Peyer's patch (tissue), 4 donors: ENCODE measurements at regions not wholly inside any gene's neighbourhood (a gene's known extent, or its start where the extent isn't known, plus 50 kb on each side); places are given as distances from the start of the nearest gene placed in this dataset.

Experiments used
- DNase-seq, 3 donors: peaks; one replicate each; pipeline ENCODE4 v3.0.0-alpha.2; 2017 to 2019
- H3K27ac ChIP-seq, 4 donors: fragments of 200-600 bp; sonication (generic); one replicate each; pipeline ENCODE4 v1.5.1; 2016 to 2019
- H3K27me3 ChIP-seq, 2 donors: fragments of 200-600 bp; sonication (generic); one replicate each; pipeline ENCODE4 v1.5.1; 2019
- H3K36me3 ChIP-seq, 3 donors: fragments of 200-600 bp; sonication (generic); one replicate each; pipeline ENCODE4 v1.5.1; 2016 to 2019
- H3K4me1 ChIP-seq, 4 donors: fragments of 200-600 bp; sonication (generic); one replicate each; pipeline ENCODE4 v1.5.1; 2016 to 2019
- H3K4me3 ChIP-seq, 4 donors: fragments of 200-600 bp; sonication (generic); 1 replicate in 3 of 4; 2 replicates in 1 of 4; pipeline ENCODE4 v1.5.1; 2016 to 2019; ENCODE audit warnings: mild to moderate bottlenecking in 1 of 4
- H3K9me3 ChIP-seq, 4 donors: fragments of 200-600 bp; sonication (generic); one replicate each; pipeline ENCODE4 v1.5.1; 2016 to 2019; ENCODE audit warnings: mild to moderate bottlenecking in 1 of 4
- POLR2A ChIP-seq, 2 donors: fragments of 450-650 bp; IDR thresholded peaks; one replicate each; pipeline ENCODE4 v1.5.1; 2017; ENCODE audit warnings: antibody characterized with exemption in 2 of 2, mild to moderate bottlenecking in 2 of 2, moderate library complexity in 2 of 2
- TF ChIP-seq, protein P1 (sequence below), 6 experiments: fragments of 450-650 bp in 4 of 6; fragments of 200-600 bp in 2 of 6; sonication (generic) in 1 of 6; IDR thresholded peaks; one replicate each; pipeline ENCODE4 v1.5.1; 2017 to 2019; ENCODE audit warnings: antibody characterized with exemption in 6 of 6, mild to moderate bottlenecking in 3 of 6, moderate library complexity in 1 of 6

DNA sequence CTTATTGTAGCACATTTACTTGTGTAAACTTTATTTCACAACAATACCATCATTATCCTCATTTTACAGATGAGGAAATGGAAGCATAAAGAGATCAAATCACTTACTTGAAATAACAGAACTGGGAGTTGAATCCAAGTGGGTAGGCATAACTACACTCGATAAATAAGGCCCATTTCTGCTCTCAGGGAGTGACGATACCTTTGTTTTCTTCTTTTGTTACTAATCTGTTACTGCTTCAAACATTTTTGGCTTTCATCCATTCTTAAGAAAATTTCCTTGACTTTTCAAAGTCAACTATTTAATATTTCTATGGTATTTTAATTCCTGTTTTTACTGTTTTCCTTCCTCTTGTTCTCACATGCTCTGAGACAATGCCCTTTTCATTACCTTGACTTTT lies 201.6 kb downstream of the ATP23 start:
- no peak overlapping the region for H3K4me3 ChIP-seq
- H3K9me3 ChIP-seq: no peaks in the 10 kb centered on the region
- H3K27ac ChIP-seq: no peak overlapping the region
- no peaks in the 10 kb centered on the region for H3K36me3 ChIP-seq
- TF ChIP-seq POLR2A (IDR thresholded peaks at IDR 0.05): no peak
- TF ChIP-seq, protein P1, sequence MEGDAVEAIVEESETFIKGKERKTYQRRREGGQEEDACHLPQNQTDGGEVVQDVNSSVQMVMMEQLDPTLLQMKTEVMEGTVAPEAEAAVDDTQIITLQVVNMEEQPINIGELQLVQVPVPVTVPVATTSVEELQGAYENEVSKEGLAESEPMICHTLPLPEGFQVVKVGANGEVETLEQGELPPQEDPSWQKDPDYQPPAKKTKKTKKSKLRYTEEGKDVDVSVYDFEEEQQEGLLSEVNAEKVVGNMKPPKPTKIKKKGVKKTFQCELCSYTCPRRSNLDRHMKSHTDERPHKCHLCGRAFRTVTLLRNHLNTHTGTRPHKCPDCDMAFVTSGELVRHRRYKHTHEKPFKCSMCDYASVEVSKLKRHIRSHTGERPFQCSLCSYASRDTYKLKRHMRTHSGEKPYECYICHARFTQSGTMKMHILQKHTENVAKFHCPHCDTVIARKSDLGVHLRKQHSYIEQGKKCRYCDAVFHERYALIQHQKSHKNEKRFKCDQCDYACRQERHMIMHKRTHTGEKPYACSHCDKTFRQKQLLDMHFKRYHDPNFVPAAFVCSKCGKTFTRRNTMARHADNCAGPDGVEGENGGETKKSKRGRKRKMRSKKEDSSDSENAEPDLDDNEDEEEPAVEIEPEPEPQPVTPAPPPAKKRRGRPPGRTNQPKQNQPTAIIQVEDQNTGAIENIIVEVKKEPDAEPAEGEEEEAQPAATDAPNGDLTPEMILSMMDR (IDR thresholded peaks at IDR 0.05): no peak
- no peaks in the 10 kb centered on the region for H3K27me3 ChIP-seq
- DNase-seq: no peak
- no peaks in the 10 kb centered on the region for H3K4me1 ChIP-seq

DNA sequence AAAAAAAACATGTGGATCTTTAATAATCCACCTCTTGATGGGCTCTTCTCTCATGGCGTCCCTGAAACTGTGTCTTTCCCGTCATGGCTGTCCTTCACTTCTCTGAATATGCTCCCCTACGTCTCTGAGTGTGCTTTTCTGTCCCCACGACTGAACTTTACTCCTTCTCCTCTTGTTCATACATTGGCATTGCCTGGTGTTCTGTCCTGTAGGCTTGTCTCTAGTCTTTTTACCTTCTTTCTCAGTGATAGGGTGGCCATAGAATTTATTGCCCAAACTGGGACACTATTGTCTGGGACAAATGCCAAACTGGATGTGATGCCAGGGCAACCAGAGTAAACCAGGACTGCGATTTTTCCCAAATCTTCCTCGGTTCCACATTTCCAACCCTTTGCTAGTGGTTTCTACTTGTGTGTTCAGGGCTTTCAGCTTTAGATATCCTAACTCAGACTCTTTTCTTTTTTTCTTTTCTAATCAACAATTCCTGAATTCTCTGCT lies 202.2 kb downstream of the ATP23 start:
- no peak overlapping the region for H3K27ac ChIP-seq
- no peak overlapping the region for H3K4me3 ChIP-seq
- TF ChIP-seq POLR2A (IDR thresholded peaks at IDR 0.05): no peak
- TF ChIP-seq, protein P1 (IDR thresholded peaks at IDR 0.05): no peak
- no peaks in the 10 kb centered on the region for H3K9me3 ChIP-seq
- H3K36me3 ChIP-seq: no peaks in the 10 kb centered on the region
- DNase-seq: no peak
- no peaks in the 10 kb centered on the region for H3K4me1 ChIP-seq
- H3K27me3 ChIP-seq: no peaks in the 10 kb centered on the region

DNA sequence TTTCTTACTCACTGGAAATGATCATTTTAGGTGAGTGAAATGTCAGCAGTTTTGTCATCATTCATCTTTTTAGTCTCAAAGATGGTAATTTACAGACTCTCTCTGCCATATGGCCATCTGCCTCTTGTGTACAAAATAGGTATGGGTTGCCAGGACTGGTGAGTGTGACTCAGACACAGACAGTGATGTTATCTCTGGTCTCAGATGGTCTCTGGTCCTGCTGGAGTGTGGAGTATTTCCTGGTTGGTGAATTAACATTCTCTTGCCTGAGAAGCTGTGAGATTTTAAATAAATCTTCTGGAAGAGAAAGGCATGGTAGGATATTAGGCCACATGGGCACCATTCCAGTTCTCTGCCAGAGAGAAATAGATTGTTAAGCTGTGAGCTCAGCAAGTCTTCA lies 207.0 kb downstream of the ATP23 start:
- Histone ChIP-seq H3K9me3 (no peaks in the 10 kb centered on the region), H3K27me3 (no peaks in the 10 kb centered on the region), H3K4me1 (no peaks in the 10 kb centered on the region), H3K27ac (no peak overlapping the region), H3K36me3 (no peaks in the 10 kb centered on the region), H3K4me3 (no peak overlapping the region)
- no peak for DNase-seq
- no peak for TF ChIP-seq POLR2A (IDR thresholded peaks at IDR 0.05)
- TF ChIP-seq, protein P1 (IDR thresholded peaks at IDR 0.05): no peak

DNA sequence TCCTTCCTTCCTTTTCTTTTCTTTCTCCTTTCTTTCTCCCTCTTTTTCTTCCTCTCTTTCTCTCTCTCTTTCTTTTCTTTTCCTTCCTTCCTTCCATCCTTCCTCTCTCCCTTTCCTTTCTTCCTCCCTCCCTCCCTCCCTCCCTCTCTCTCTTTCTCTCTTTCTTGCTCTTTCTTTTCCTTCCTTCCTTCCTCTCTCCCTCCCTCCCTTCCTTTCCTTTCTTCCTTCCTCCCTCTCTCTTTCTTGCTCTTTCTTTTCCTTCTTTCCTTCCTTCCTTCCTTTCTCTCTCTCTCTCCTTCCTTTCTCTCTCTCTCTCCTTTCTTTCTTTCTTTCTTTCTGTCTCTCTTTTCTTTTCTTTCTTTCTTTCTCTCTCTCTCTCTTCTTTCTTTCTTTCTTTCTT lies 207.6 kb downstream of the ATP23 start:
- no peaks in the 10 kb centered on the region for H3K4me1 ChIP-seq
- no peaks in the 10 kb centered on the region for H3K9me3 ChIP-seq
- H3K4me3 ChIP-seq: no peak overlapping the region
- H3K27ac ChIP-seq: no peak overlapping the region
- no peak for TF ChIP-seq POLR2A (IDR thresholded peaks at IDR 0.05)
- TF ChIP-seq, protein P1 (IDR thresholded peaks at IDR 0.05): no peak
- no peak for DNase-seq
- no peaks in the 10 kb centered on the region for H3K27me3 ChIP-seq
- H3K36me3 ChIP-seq: no peaks in the 10 kb centered on the region

DNA sequence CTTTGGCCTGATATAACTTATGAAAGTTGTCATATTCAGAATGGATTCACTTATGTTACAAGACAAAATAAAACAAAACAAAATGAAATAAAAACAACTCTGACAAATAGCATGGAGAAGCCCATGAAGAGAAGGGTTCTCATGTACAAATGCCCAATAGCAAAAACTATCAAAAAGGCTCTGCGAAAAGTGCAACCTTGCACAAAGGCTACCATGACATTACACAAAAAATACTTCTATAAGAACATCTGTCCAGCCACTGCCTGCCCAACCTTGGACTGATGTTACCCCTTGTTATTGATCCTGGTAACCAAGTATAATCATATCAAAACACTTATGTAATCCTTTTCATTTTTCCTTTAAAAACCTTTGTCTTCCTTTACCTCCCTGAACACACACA lies 213.0 kb downstream of the ATP23 start:
- H3K27ac ChIP-seq: no peak overlapping the region
- no peaks in the 10 kb centered on the region for H3K9me3 ChIP-seq
- no peak for DNase-seq
- no peak overlapping the region for H3K4me3 ChIP-seq
- TF ChIP-seq POLR2A (IDR thresholded peaks at IDR 0.05): no peak
- TF ChIP-seq, protein P1 (IDR thresholded peaks at IDR 0.05): no peak
- no peaks in the 10 kb centered on the region for H3K36me3 ChIP-seq
- H3K4me1 ChIP-seq: no peaks in the 10 kb centered on the region
- H3K27me3 ChIP-seq: no peaks in the 10 kb centered on the region

DNA sequence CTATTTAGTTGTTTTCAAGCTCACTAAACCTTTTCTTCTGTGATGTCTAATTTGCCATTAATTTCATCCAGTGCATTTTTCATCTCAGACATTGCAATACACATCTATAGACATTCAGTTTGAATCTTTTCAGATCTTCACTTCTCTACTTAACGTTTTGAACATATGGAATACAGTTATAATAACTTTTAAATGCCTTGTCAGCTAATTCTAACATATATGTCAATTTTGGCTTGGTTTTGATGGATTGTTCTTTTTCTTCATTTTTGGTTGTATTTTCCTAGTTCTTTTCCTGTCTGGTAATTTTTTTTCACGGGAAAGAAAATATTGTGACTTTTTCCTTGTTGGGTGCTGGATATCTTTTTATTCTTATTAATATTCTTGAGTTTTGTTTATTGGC lies 215.3 kb downstream of the ATP23 start:
- Histone ChIP-seq H3K36me3 (no peaks in the 10 kb centered on the region), H3K27ac (no peak overlapping the region), H3K27me3 (no peaks in the 10 kb centered on the region), H3K4me1 (no peaks in the 10 kb centered on the region), H3K9me3 (no peaks in the 10 kb centered on the region), H3K4me3 (no peak overlapping the region)
- TF ChIP-seq, protein P1 (IDR thresholded peaks at IDR 0.05): no peak
- no peak for TF ChIP-seq POLR2A (IDR thresholded peaks at IDR 0.05)
- no peak for DNase-seq
